ENCODE measurements at regions not wholly inside any gene's neighbourhood (a gene's known extent, or its start where the extent isn't known, plus 50 kb on each side); places are given as distances from the start of the nearest gene placed in this dataset.

- Histone ChIP-seq H3K4me1 (ENCODE audit: low read depth) (no peaks in the 10 kb centered on the region), H3K9me3 (ENCODE audit: low read depth) (no peaks in the 10 kb centered on the region), H3K4me3 (no peak overlapping the region), H3K27ac (no peak overlapping the region), H3K27me3 (no peaks in the 10 kb centered on the region), H3K36me3 (no peaks in the 10 kb centered on the region)
- TF ChIP-seq CTCF (IDR thresholded peaks at IDR 0.05; ENCODE audit: low read depth, low read length) = no peak
- no peak for DNase-seq (ENCODE audit: low read depth in 1 of 2, low spot score in 1 of 2)
Measured at GRCh38 chr3:137906985-137907649, 102.8 kb upstream of the CLDN18 start.

- Histone ChIP-seq H3K36me3 (no peaks in the 10 kb centered on the region), H3K4me3 (no peak overlapping the region), H3K27ac (no peak overlapping the region), H3K27me3 (peaks cover 16% of the 10 kb centered on the region), H3K4me1 (ENCODE audit: low read depth) (no peaks in the 10 kb centered on the region), H3K9me3 (ENCODE audit: low read depth) (no peaks in the 10 kb centered on the region)
- no peak for DNase-seq (ENCODE audit: low read depth in 1 of 2, low spot score in 1 of 2)
- no peak for TF ChIP-seq CTCF (IDR thresholded peaks at IDR 0.05; ENCODE audit: low read depth, low read length)
Measured at GRCh38 chr3:137924628-137925027, 85.3 kb upstream of the CLDN18 start.

GRCh38 chr3:137925080-137925479 lies 84.9 kb upstream of the CLDN18 start:
- Histone ChIP-seq H3K27me3 (peaks cover 12% of the 10 kb centered on the region), H3K36me3 (no peaks in the 10 kb centered on the region), H3K4me1 (ENCODE audit: low read depth) (no peaks in the 10 kb centered on the region), H3K27ac (no peak overlapping the region), H3K4me3 (no peak overlapping the region), H3K9me3 (ENCODE audit: low read depth) (no peaks in the 10 kb centered on the region)
- TF ChIP-seq CTCF (IDR thresholded peaks at IDR 0.05; ENCODE audit: low read depth, low read length) = no peak
- no peak for DNase-seq (ENCODE audit: low read depth in 1 of 2, low spot score in 1 of 2)

GRCh38 chr3:137926991-137927390 lies 83.0 kb upstream of the CLDN18 start:
- Histone ChIP-seq H3K4me1 (ENCODE audit: low read depth) (no peaks in the 10 kb centered on the region), H3K27me3 (peaks cover 21% of the 10 kb centered on the region), H3K4me3 (no peak overlapping the region), H3K27ac (no peak overlapping the region), H3K9me3 (ENCODE audit: low read depth) (no peaks in the 10 kb centered on the region), H3K36me3 (no peaks in the 10 kb centered on the region)
- no peak for DNase-seq (ENCODE audit: low read depth in 1 of 2, low spot score in 1 of 2)
- no peak for TF ChIP-seq CTCF (IDR thresholded peaks at IDR 0.05; ENCODE audit: low read depth, low read length)

- Histone ChIP-seq H3K4me1 (ENCODE audit: low read depth) (no peaks in the 10 kb centered on the region), H3K36me3 (no peaks in the 10 kb centered on the region), H3K27me3 (peaks cover 28% of the 10 kb centered on the region), H3K4me3 (no peak overlapping the region), H3K9me3 (ENCODE audit: low read depth) (no peaks in the 10 kb centered on the region), H3K27ac (no peak overlapping the region)
- no peak for DNase-seq (ENCODE audit: low read depth in 1 of 2, low spot score in 1 of 2)
- TF ChIP-seq CTCF (IDR thresholded peaks at IDR 0.05; ENCODE audit: low read depth, low read length) = no peak
Measured at GRCh38 chr3:137930976-137931375, 79.0 kb upstream of the CLDN18 start.
